ENCODE measurements at regions not wholly inside any gene's neighbourhood (a gene's known extent, or its start where the extent isn't known, plus 50 kb on each side); places are given as distances from the start of the nearest gene placed in this dataset.

- FAIRE-seq = no peak
- DNase-seq (ENCODE audit: low read depth) = peak; percentile 79
- TF ChIP-seq CTCF (IDR thresholded peaks at IDR 0.05; ENCODE audit: insufficient read depth, low read length, severe bottlenecking) = no peak
- Histone ChIP-seq H3K36me3 (ENCODE audit: control insufficient read depth, insufficient read depth, low read length) (no peaks in the 10 kb centered on the region), H3K27me3 (ENCODE audit: control insufficient read depth, insufficient read depth, low read length) (no peaks in the 10 kb centered on the region), H3K4me3 (ENCODE audit: low read depth, low read length) (no peak overlapping the region)
Measured at GRCh38 chr13:76758738-76759137, 127.5 kb downstream of the KCTD12 start.

- no peak for TF ChIP-seq CTCF (IDR thresholded peaks at IDR 0.05; ENCODE audit: insufficient read depth, low read length, severe bottlenecking)
- Histone ChIP-seq H3K27me3 (ENCODE audit: control insufficient read depth, insufficient read depth, low read length) (no peaks in the 10 kb centered on the region), H3K36me3 (ENCODE audit: control insufficient read depth, insufficient read depth, low read length) (no peaks in the 10 kb centered on the region), H3K4me3 (ENCODE audit: low read depth, low read length) (no peak overlapping the region)
- FAIRE-seq (no peak), DNase-seq (ENCODE audit: low read depth) (no peak)
Measured at GRCh38 chr13:76758257-76758656, 127.9 kb downstream of the KCTD12 start.

- Histone ChIP-seq H3K36me3 (ENCODE audit: control insufficient read depth, insufficient read depth, low read length) (no peaks in the 10 kb centered on the region), H3K27me3 (ENCODE audit: control insufficient read depth, insufficient read depth, low read length) (no peaks in the 10 kb centered on the region), H3K4me3 (ENCODE audit: low read depth, low read length) (no peak overlapping the region)
- no peak for DNase-seq (ENCODE audit: low read depth)
- no peak for TF ChIP-seq CTCF (IDR thresholded peaks at IDR 0.05; ENCODE audit: insufficient read depth, low read length, severe bottlenecking)
- no peak for FAIRE-seq
Measured at GRCh38 chr13:76756451-76756850, 129.8 kb downstream of the KCTD12 start.

- no peak for TF ChIP-seq CTCF (IDR thresholded peaks at IDR 0.05; ENCODE audit: insufficient read depth, low read length, severe bottlenecking)
- DNase-seq (ENCODE audit: low read depth) (peak; percentile 85), FAIRE-seq (no peak)
- H3K36me3 ChIP-seq (ENCODE audit: control insufficient read depth, insufficient read depth, low read length) = no peaks in the 10 kb centered on the region
- no peak overlapping the region for H3K4me3 ChIP-seq (ENCODE audit: low read depth, low read length)
- no peaks in the 10 kb centered on the region for H3K27me3 ChIP-seq (ENCODE audit: control insufficient read depth, insufficient read depth, low read length)
Measured at GRCh38 chr13:76754414-76754813, 131.8 kb downstream of the KCTD12 start.

GRCh38 chr13:76751278-76751677 is 134.9 kb downstream of the KCTD12 start:
- no peak for DNase-seq (ENCODE audit: low read depth)
- FAIRE-seq = no peak
- H3K27me3 ChIP-seq (ENCODE audit: control insufficient read depth, insufficient read depth, low read length) = no peaks in the 10 kb centered on the region
- no peak for TF ChIP-seq CTCF (IDR thresholded peaks at IDR 0.05; ENCODE audit: insufficient read depth, low read length, severe bottlenecking)
- no peaks in the 10 kb centered on the region for H3K36me3 ChIP-seq (ENCODE audit: control insufficient read depth, insufficient read depth, low read length)
- H3K4me3 ChIP-seq (ENCODE audit: low read depth, low read length) = no peak overlapping the region

GRCh38 chr13:76750126-76750525 is 136.1 kb downstream of the KCTD12 start:
- H3K4me3 ChIP-seq (ENCODE audit: low read depth, low read length) = no peak overlapping the region
- no peak for DNase-seq (ENCODE audit: low read depth)
- TF ChIP-seq CTCF (IDR thresholded peaks at IDR 0.05; ENCODE audit: insufficient read depth, low read length, severe bottlenecking) = no peak
- FAIRE-seq = no peak
- no peaks in the 10 kb centered on the region for H3K36me3 ChIP-seq (ENCODE audit: control insufficient read depth, insufficient read depth, low read length)
- no peaks in the 10 kb centered on the region for H3K27me3 ChIP-seq (ENCODE audit: control insufficient read depth, insufficient read depth, low read length)

Data from bronchial epithelial cell (primary cell).